ENCODE measurements at regions not wholly inside any gene's neighbourhood (a gene's known extent, or its start where the extent isn't known, plus 50 kb on each side); places are given as distances from the start of the nearest gene placed in this dataset.

GRCh38 chr13:82815791-82816190 lies 1066.5 kb downstream of the SLITRK1 start:
- Histone ChIP-seq H3K4me1 (ENCODE audit: control insufficient read depth, insufficient read depth, low read length) (no peaks in the 10 kb centered on the region), H3K36me3 (ENCODE audit: control insufficient read depth, insufficient read depth, low read length) (no peaks in the 10 kb centered on the region), H3K27me3 (ENCODE audit: control insufficient read depth, insufficient read depth, low read length) (no peaks in the 10 kb centered on the region), H3K4me3 (ENCODE audit: low read length) (no peak overlapping the region), H3K9me3 (ENCODE audit: control insufficient read depth, low read depth, low read length) (no peaks in the 10 kb centered on the region), H3K27ac (ENCODE audit: low read length) (no peak overlapping the region)
- WGBS (ENCODE audit: insufficient coverage, low lambda C conversion rate), result no CpG with 5 or more reads among the region's 1 CpG
- no peak for DNase-seq

DNA sequence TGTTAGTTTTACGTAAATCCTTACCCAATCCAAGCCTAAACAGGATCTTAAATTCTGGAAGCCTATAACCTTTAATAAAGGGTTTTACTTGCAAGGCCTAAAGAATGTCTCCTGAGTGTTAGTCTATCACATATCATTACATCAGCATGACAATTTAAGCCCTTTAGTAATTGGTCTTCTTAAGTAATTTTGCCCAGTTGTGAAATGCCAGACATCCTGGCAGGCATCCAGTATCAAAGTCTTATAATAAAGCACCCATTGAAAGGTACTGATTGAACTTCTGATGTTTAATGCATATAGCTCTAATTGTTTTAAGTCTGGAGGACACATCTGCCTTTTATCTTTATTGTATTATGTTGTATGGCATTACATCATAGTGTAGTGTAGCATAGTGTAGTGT lies 1078.9 kb downstream of the SLITRK1 start:
- no peak for DNase-seq
- H3K27me3 ChIP-seq (ENCODE audit: control insufficient read depth, insufficient read depth, low read length), result no peaks in the 10 kb centered on the region
- no peak overlapping the region for H3K4me3 ChIP-seq (ENCODE audit: low read length)
- H3K36me3 ChIP-seq (ENCODE audit: control insufficient read depth, insufficient read depth, low read length), result no peaks in the 10 kb centered on the region
- H3K4me1 ChIP-seq (ENCODE audit: control insufficient read depth, insufficient read depth, low read length), result no peaks in the 10 kb centered on the region
- 75% methylated on average over 1 of the region's 1 CpG for WGBS (ENCODE audit: insufficient coverage, low lambda C conversion rate)
- no peak overlapping the region for H3K27ac ChIP-seq (ENCODE audit: low read length)
- H3K9me3 ChIP-seq (ENCODE audit: control insufficient read depth, low read depth, low read length), result peaks cover 3% of the 10 kb centered on the region

- DNase-seq, result no peak
- Histone ChIP-seq H3K27me3 (ENCODE audit: control insufficient read depth, insufficient read depth, low read length) (no peaks in the 10 kb centered on the region), H3K9me3 (ENCODE audit: control insufficient read depth, low read depth, low read length) (peaks cover 3% of the 10 kb centered on the region), H3K4me3 (ENCODE audit: low read length) (no peak overlapping the region), H3K4me1 (ENCODE audit: control insufficient read depth, insufficient read depth, low read length) (no peaks in the 10 kb centered on the region), H3K36me3 (ENCODE audit: control insufficient read depth, insufficient read depth, low read length) (no peaks in the 10 kb centered on the region), H3K27ac (ENCODE audit: low read length) (no peak overlapping the region)
- 71% methylated on average over 2 of the region's 3 CpGs for WGBS (ENCODE audit: insufficient coverage, low lambda C conversion rate)
Measured at GRCh38 chr13:82802528-82802927, 1079.7 kb downstream of the SLITRK1 start.

GRCh38 chr13:82800391-82800790 lies 1081.9 kb downstream of the SLITRK1 start:
- H3K4me1 ChIP-seq (ENCODE audit: control insufficient read depth, insufficient read depth, low read length), result no peaks in the 10 kb centered on the region
- H3K27me3 ChIP-seq (ENCODE audit: control insufficient read depth, insufficient read depth, low read length), result no peaks in the 10 kb centered on the region
- no CpG with 5 or more reads among the region's 2 CpGs for WGBS (ENCODE audit: insufficient coverage, low lambda C conversion rate)
- peaks cover 3% of the 10 kb centered on the region for H3K9me3 ChIP-seq (ENCODE audit: control insufficient read depth, low read depth, low read length)
- no peak for DNase-seq
- no peaks in the 10 kb centered on the region for H3K36me3 ChIP-seq (ENCODE audit: control insufficient read depth, insufficient read depth, low read length)
- H3K27ac ChIP-seq (ENCODE audit: low read length), result no peak overlapping the region
- no peak overlapping the region for H3K4me3 ChIP-seq (ENCODE audit: low read length)

DNA sequence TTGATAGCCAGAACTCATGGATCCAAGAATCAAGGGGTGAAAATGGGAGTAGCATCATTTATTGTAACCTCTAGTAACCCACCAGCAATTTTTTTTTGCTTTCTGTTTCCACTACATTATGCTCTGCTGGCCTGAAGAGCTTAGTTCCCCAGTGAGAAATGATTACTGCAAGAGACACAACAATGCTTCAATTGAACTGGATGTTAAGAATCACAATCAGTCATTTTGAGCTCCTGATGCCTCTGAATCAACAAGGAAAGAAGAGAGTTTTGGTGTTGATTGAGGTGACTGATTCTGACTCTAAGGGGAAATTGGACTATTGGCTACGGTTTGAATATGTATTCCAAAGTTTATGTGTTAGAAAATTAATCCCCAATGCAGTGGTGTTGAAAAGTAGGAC lies 1084.4 kb downstream of the SLITRK1 start:
- no peak for DNase-seq
- Histone ChIP-seq H3K9me3 (ENCODE audit: control insufficient read depth, low read depth, low read length) (no peaks in the 10 kb centered on the region), H3K36me3 (ENCODE audit: control insufficient read depth, insufficient read depth, low read length) (no peaks in the 10 kb centered on the region), H3K27ac (ENCODE audit: low read length) (no peak overlapping the region), H3K4me1 (ENCODE audit: control insufficient read depth, insufficient read depth, low read length) (no peaks in the 10 kb centered on the region), H3K27me3 (ENCODE audit: control insufficient read depth, insufficient read depth, low read length) (no peaks in the 10 kb centered on the region), H3K4me3 (ENCODE audit: low read length) (no peak overlapping the region)
- 60% methylated on average over 1 of the region's 1 CpG for WGBS (ENCODE audit: insufficient coverage, low lambda C conversion rate)

DNA sequence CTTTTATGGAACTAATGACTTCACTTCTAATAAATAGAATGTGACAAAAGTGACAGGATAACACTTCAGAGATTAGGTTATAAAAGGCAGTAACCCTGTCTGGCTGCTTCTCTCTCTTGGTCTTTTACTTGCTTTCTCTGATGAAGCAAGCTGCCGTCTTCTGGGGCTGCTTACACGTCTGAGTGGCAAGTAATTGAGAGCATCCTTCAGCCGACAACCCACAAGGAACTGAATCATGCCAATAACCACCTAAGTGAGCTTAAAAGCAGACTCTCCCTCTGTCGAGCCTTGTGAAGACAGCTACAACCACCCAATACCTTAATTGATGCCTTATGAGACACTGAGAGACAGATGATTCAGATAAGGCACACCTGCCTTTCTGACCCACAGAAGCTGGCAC lies 1091.2 kb downstream of the SLITRK1 start:
- no CpG with 5 or more reads among the region's 4 CpGs for WGBS (ENCODE audit: insufficient coverage, low lambda C conversion rate)
- Histone ChIP-seq H3K9me3 (ENCODE audit: control insufficient read depth, low read depth, low read length) (no peaks in the 10 kb centered on the region), H3K36me3 (ENCODE audit: control insufficient read depth, insufficient read depth, low read length) (no peaks in the 10 kb centered on the region), H3K27ac (ENCODE audit: low read length) (no peak overlapping the region), H3K27me3 (ENCODE audit: control insufficient read depth, insufficient read depth, low read length) (no peaks in the 10 kb centered on the region), H3K4me1 (ENCODE audit: control insufficient read depth, insufficient read depth, low read length) (no peaks in the 10 kb centered on the region), H3K4me3 (ENCODE audit: low read length) (no peak overlapping the region)
- DNase-seq, result no peak

DNA sequence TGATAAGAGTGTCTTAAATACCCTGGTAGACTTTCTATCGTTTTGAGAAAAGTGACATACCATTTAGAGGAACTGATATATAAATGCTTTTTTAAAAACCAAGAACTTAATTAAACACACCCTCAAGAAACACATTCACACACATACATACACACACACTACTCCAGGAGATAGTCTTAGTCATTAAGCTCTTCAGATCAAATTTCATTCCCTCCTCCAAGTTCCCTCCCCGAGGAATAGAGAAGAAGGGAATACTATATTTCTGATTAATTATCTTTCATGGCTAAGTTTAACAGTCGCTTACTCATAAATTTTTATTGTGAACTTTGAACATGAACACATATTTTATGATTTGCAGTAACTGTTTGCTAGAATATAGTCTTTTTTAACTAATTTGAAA lies 1109.5 kb downstream of the SLITRK1 start:
- Histone ChIP-seq H3K4me3 (ENCODE audit: low read length) (no peak overlapping the region), H3K36me3 (ENCODE audit: control insufficient read depth, insufficient read depth, low read length) (no peaks in the 10 kb centered on the region), H3K27me3 (ENCODE audit: control insufficient read depth, insufficient read depth, low read length) (no peaks in the 10 kb centered on the region), H3K9me3 (ENCODE audit: control insufficient read depth, low read depth, low read length) (no peaks in the 10 kb centered on the region), H3K27ac (ENCODE audit: low read length) (no peak overlapping the region), H3K4me1 (ENCODE audit: control insufficient read depth, insufficient read depth, low read length) (no peaks in the 10 kb centered on the region)
- WGBS (ENCODE audit: insufficient coverage, low lambda C conversion rate), result 58% methylated on average over 3 of the region's 3 CpGs
- no peak for DNase-seq

DNA sequence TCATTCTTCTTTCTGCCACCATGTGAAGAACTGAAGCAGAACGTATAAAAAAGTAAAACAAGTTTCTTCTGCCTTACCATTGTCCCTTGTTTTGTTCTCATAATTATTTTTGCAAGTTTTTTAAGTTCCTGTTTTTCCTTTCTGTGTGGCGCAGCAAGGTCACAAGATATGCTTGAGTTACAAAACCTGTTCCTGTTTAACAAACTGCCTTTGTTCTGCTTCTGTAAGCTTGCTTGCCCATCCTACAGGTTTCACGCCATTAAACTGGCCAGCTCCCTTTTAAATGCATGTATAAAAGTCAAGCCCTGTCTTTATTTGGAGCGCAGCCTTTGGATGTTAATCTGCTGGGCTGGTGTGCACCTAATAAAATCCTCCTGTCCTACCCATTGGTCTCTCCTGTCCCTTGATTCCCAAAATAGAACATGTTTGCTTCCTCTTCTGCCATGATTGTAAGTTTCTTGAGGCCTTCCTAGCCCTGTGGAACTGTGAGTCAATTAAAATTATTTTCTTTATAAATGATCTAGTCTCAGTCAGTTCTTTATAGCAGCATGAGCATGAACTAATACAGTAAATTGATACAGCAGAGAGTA lies 1115.4 kb downstream of the SLITRK1 start:
- H3K4me1 ChIP-seq (ENCODE audit: control insufficient read depth, insufficient read depth, low read length), result no peaks in the 10 kb centered on the region
- WGBS (ENCODE audit: insufficient coverage, low lambda C conversion rate), result 90% methylated on average over 2 of the region's 4 CpGs
- H3K27me3 ChIP-seq (ENCODE audit: control insufficient read depth, insufficient read depth, low read length), result no peaks in the 10 kb centered on the region
- no peaks in the 10 kb centered on the region for H3K36me3 ChIP-seq (ENCODE audit: control insufficient read depth, insufficient read depth, low read length)
- no peak for DNase-seq
- H3K27ac ChIP-seq (ENCODE audit: low read length), result no peak overlapping the region
- H3K4me3 ChIP-seq (ENCODE audit: low read length), result no peak overlapping the region
- no peaks in the 10 kb centered on the region for H3K9me3 ChIP-seq (ENCODE audit: control insufficient read depth, low read depth, low read length)

GRCh38 chr13:82758044-82758443 lies 1124.2 kb downstream of the SLITRK1 start:
- Histone ChIP-seq H3K27me3 (ENCODE audit: control insufficient read depth, insufficient read depth, low read length) (no peaks in the 10 kb centered on the region), H3K4me1 (ENCODE audit: control insufficient read depth, insufficient read depth, low read length) (no peaks in the 10 kb centered on the region), H3K27ac (ENCODE audit: low read length) (no peak overlapping the region), H3K36me3 (ENCODE audit: control insufficient read depth, insufficient read depth, low read length) (no peaks in the 10 kb centered on the region), H3K4me3 (ENCODE audit: low read length) (no peak overlapping the region), H3K9me3 (ENCODE audit: control insufficient read depth, low read depth, low read length) (no peaks in the 10 kb centered on the region)
- DNase-seq, result no peak
- WGBS (ENCODE audit: insufficient coverage, low lambda C conversion rate), result no CpG with 5 or more reads among the region's 1 CpG

DNA sequence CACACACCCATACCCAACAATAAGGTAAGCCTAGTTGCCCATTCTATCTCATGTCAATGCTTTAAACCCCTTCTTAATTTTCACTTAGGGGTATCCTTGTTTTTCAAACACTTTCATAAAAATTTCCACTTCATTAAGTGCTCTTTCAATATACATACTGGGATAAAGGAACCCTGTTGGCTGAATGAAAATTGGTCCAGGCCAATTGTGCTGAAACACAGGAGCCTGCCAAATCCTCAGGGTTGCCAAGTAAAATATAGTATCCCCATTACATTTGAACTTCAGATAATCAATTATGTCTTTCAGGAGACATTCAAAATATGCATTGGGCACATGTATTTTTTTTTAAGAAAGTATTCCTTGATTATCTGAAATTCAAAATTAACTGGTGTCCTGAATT lies 1131.1 kb downstream of the SLITRK1 start:
- H3K36me3 ChIP-seq (ENCODE audit: control insufficient read depth, insufficient read depth, low read length), result no peaks in the 10 kb centered on the region

DNA sequence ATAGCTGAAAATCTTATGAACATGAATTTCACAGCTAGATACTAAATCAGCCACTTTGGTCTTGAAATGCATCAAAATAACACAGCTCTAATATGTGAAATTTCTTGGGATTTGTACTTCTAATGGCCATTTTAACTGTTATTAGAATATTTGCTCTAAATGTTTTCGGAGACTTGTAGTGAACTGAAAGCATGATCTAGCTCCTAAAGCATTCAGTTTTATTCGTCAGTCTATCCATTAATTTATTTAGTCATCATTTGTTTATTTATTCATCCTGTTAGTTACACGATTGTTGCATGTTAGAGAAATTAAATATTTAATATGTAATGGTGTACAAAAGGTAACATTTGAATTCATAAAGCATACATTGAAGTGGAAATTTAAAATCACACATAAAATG lies 1132.7 kb downstream of the SLITRK1 start:
- H3K4me1 ChIP-seq (ENCODE audit: control insufficient read depth, insufficient read depth, low read length), result no peaks in the 10 kb centered on the region
- WGBS (ENCODE audit: insufficient coverage, low lambda C conversion rate), result 77% methylated on average over 2 of the region's 3 CpGs
- H3K27ac ChIP-seq (ENCODE audit: low read length), result no peak overlapping the region
- no peak overlapping the region for H3K4me3 ChIP-seq (ENCODE audit: low read length)
- H3K36me3 ChIP-seq (ENCODE audit: control insufficient read depth, insufficient read depth, low read length), result no peaks in the 10 kb centered on the region
- H3K9me3 ChIP-seq (ENCODE audit: control insufficient read depth, low read depth, low read length), result no peaks in the 10 kb centered on the region
- no peak for DNase-seq
- H3K27me3 ChIP-seq (ENCODE audit: control insufficient read depth, insufficient read depth, low read length), result no peaks in the 10 kb centered on the region

More for the DNA sequence above, 1131.1 kb downstream of the SLITRK1 start:
- H3K27ac ChIP-seq (ENCODE audit: low read length), result no peak overlapping the region
- H3K4me3 ChIP-seq (ENCODE audit: low read length), result no peak overlapping the region
- no peak for DNase-seq
- no peaks in the 10 kb centered on the region for H3K27me3 ChIP-seq (ENCODE audit: control insufficient read depth, insufficient read depth, low read length)
- no peaks in the 10 kb centered on the region for H3K9me3 ChIP-seq (ENCODE audit: control insufficient read depth, low read depth, low read length)
- no peaks in the 10 kb centered on the region for H3K4me1 ChIP-seq (ENCODE audit: control insufficient read depth, insufficient read depth, low read length)
